Memory B cell (primary cell): ENCODE measurements at regions not wholly inside any gene's neighbourhood (a gene's known extent, or its start where the extent isn't known, plus 50 kb on each side); places are given as distances from the start of the nearest gene placed in this dataset.

ENCODE experiments used
- ATAC-seq: fragments of 150-1000 bp; cut with Tn5 transposase; 2 replicates; pipeline ENCODE4 v1.10.0; 2021; ENCODE audit warnings: low read depth, mild to moderate bottlenecking, moderate library complexity
- DNase-seq, 2 donors: peaks; one replicate each; pipeline ENCODE4 v3.0.0; 2022; ENCODE audit warnings: low spot score in 2 of 2
- H3K27ac Mint-ChIP-seq: one replicate; pipeline ENCODE4 v1.8.0; 2022; ENCODE audit warnings: mild to moderate bottlenecking, moderate library complexity, mixed read lengths
- H3K27me3 Mint-ChIP-seq: one replicate; pipeline ENCODE4 v1.8.0; 2022; ENCODE audit warnings: mixed read lengths
- H3K36me3 Mint-ChIP-seq: one replicate; pipeline ENCODE4 v1.8.0; 2022; ENCODE audit warnings: mild to moderate bottlenecking, mixed read lengths
- H3K4me1 Mint-ChIP-seq: one replicate; pipeline ENCODE4 v1.8.0; 2022; ENCODE audit warnings: mixed read lengths
- H3K4me3 Mint-ChIP-seq: one replicate; pipeline ENCODE4 v1.8.0; 2022; ENCODE audit warnings: mild to moderate bottlenecking, moderate library complexity, mixed read lengths
- H3K9me3 Mint-ChIP-seq: one replicate; pipeline ENCODE4 v1.8.0; 2022; ENCODE audit warnings: mixed read lengths

- DNase-seq (no peak), ATAC-seq (no peak)
- no peaks in the 10 kb centered on the region for H3K36me3 Mint-ChIP-seq
- H3K27ac Mint-ChIP-seq: no peak overlapping the region
- H3K4me1 Mint-ChIP-seq: no peaks in the 10 kb centered on the region
- no peaks in the 10 kb centered on the region for H3K27me3 Mint-ChIP-seq
- H3K4me3 Mint-ChIP-seq: no peak overlapping the region
- H3K9me3 Mint-ChIP-seq: peaks cover 21% of the 10 kb centered on the region
These were observed 262.4 kb upstream of the DAB1 start for GRCh38 chr1:57686306-57686705.

GRCh38 chr1:57683037-57683942 is 259.4 kb upstream of the DAB1 start:
- H3K27ac Mint-ChIP-seq: no peak overlapping the region
- peaks cover 15% of the 10 kb centered on the region for H3K9me3 Mint-ChIP-seq
- H3K4me3 Mint-ChIP-seq: no peak overlapping the region
- ATAC-seq (no peak), DNase-seq (no peak)
- no peaks in the 10 kb centered on the region for H3K36me3 Mint-ChIP-seq
- no peaks in the 10 kb centered on the region for H3K4me1 Mint-ChIP-seq
- H3K27me3 Mint-ChIP-seq: peaks cover 6% of the 10 kb centered on the region

- Mint-ChIP-seq H3K4me1 (no peaks in the 10 kb centered on the region), H3K9me3 (peaks cover 3% of the 10 kb centered on the region), H3K36me3 (no peaks in the 10 kb centered on the region)
These were observed 254.3 kb upstream of the DAB1 start for GRCh38 chr1:57678138-57678537.

GRCh38 chr1:57675776-57676175 is 251.9 kb upstream of the DAB1 start:
- DNase-seq (no peak), ATAC-seq (no peak)
- Mint-ChIP-seq H3K9me3 (peaks cover 2% of the 10 kb centered on the region), H3K27me3 (peaks cover 9% of the 10 kb centered on the region), H3K4me3 (no peak overlapping the region), H3K27ac (no peak overlapping the region), H3K4me1 (no peaks in the 10 kb centered on the region), H3K36me3 (no peaks in the 10 kb centered on the region)

More at GRCh38 chr1:57678138-57678537, 254.3 kb upstream of the DAB1 start:
- peaks cover 8% of the 10 kb centered on the region for H3K27me3 Mint-ChIP-seq
- no peak for ATAC-seq
- no peak for DNase-seq
- no peak overlapping the region for H3K27ac Mint-ChIP-seq
- H3K4me3 Mint-ChIP-seq: no peak overlapping the region

GRCh38 chr1:57674801-57675200 is 250.9 kb upstream of the DAB1 start:
- Mint-ChIP-seq H3K36me3 (no peaks in the 10 kb centered on the region), H3K9me3 (peaks cover 2% of the 10 kb centered on the region), H3K4me1 (no peaks in the 10 kb centered on the region), H3K27me3 (peaks cover 6% of the 10 kb centered on the region), H3K4me3 (no peak overlapping the region), H3K27ac (no peak overlapping the region)
- DNase-seq (no peak), ATAC-seq (no peak)

GRCh38 chr1:57672346-57673140 is 248.7 kb upstream of the DAB1 start:
- Mint-ChIP-seq H3K4me1 (no peaks in the 10 kb centered on the region), H3K36me3 (no peaks in the 10 kb centered on the region), H3K9me3 (peaks cover 2% of the 10 kb centered on the region), H3K27me3 (peaks cover 6% of the 10 kb centered on the region), H3K27ac (no peak overlapping the region), H3K4me3 (no peak overlapping the region)
- DNase-seq (no peak), ATAC-seq (no peak)

- ATAC-seq (no peak), DNase-seq (no peak)
- no peaks in the 10 kb centered on the region for H3K4me1 Mint-ChIP-seq
- no peak overlapping the region for H3K4me3 Mint-ChIP-seq
- peaks cover 4% of the 10 kb centered on the region for H3K9me3 Mint-ChIP-seq
- peaks cover 8% of the 10 kb centered on the region for H3K27me3 Mint-ChIP-seq
- no peak overlapping the region for H3K27ac Mint-ChIP-seq
- H3K36me3 Mint-ChIP-seq: no peaks in the 10 kb centered on the region
These were observed 247.9 kb upstream of the DAB1 start for GRCh38 chr1:57671750-57672149.

- no peak for ATAC-seq
- Mint-ChIP-seq H3K27ac (no peak overlapping the region), H3K4me3 (no peak overlapping the region), H3K9me3 (no peaks in the 10 kb centered on the region), H3K27me3 (no peaks in the 10 kb centered on the region), H3K4me1 (no peaks in the 10 kb centered on the region), H3K36me3 (no peaks in the 10 kb centered on the region)
- DNase-seq: no peak
These were observed 235.9 kb upstream of the DAB1 start for GRCh38 chr1:57659804-57660203.

GRCh38 chr1:57655161-57655560 is 231.3 kb upstream of the DAB1 start:
- Mint-ChIP-seq H3K36me3 (no peaks in the 10 kb centered on the region), H3K4me3 (no peak overlapping the region), H3K27ac (no peak overlapping the region), H3K9me3 (no peaks in the 10 kb centered on the region), H3K4me1 (no peaks in the 10 kb centered on the region), H3K27me3 (no peaks in the 10 kb centered on the region)
- DNase-seq (no peak), ATAC-seq (no peak)

GRCh38 chr1:57644667-57645066 is 220.8 kb upstream of the DAB1 start:
- ATAC-seq (no peak), DNase-seq (no peak)
- Mint-ChIP-seq H3K9me3 (no peaks in the 10 kb centered on the region), H3K4me1 (no peaks in the 10 kb centered on the region), H3K36me3 (no peaks in the 10 kb centered on the region), H3K27me3 (peaks cover 2% of the 10 kb centered on the region), H3K27ac (no peak overlapping the region), H3K4me3 (no peak overlapping the region)

- no peaks in the 10 kb centered on the region for H3K36me3 Mint-ChIP-seq
- H3K27me3 Mint-ChIP-seq: peaks cover 8% of the 10 kb centered on the region
- no peaks in the 10 kb centered on the region for H3K4me1 Mint-ChIP-seq
- ATAC-seq (no peak), DNase-seq (no peak)
- no peak overlapping the region for H3K4me3 Mint-ChIP-seq
- H3K27ac Mint-ChIP-seq: no peak overlapping the region
- peaks cover 2% of the 10 kb centered on the region for H3K9me3 Mint-ChIP-seq
These were observed 214.4 kb upstream of the DAB1 start for GRCh38 chr1:57638239-57638638.

GRCh38 chr1:57637155-57637554 is 213.3 kb upstream of the DAB1 start:
- no peak overlapping the region for H3K4me3 Mint-ChIP-seq
- no peak for DNase-seq
- no peak for ATAC-seq
- H3K27ac Mint-ChIP-seq: no peak overlapping the region
- H3K9me3 Mint-ChIP-seq: peaks cover 2% of the 10 kb centered on the region
- H3K36me3 Mint-ChIP-seq: no peaks in the 10 kb centered on the region
- H3K27me3 Mint-ChIP-seq: peaks cover 13% of the 10 kb centered on the region
- no peaks in the 10 kb centered on the region for H3K4me1 Mint-ChIP-seq

GRCh38 chr1:57633881-57634280 is 210.0 kb upstream of the DAB1 start:
- Mint-ChIP-seq H3K36me3 (no peaks in the 10 kb centered on the region), H3K4me3 (no peak overlapping the region), H3K4me1 (no peaks in the 10 kb centered on the region), H3K27ac (no peak overlapping the region), H3K27me3 (peaks cover 11% of the 10 kb centered on the region), H3K9me3 (peaks cover 2% of the 10 kb centered on the region)
- DNase-seq (no peak), ATAC-seq (no peak)

- Mint-ChIP-seq H3K27me3 (peaks cover 7% of the 10 kb centered on the region), H3K27ac (no peak overlapping the region), H3K36me3 (no peaks in the 10 kb centered on the region), H3K9me3 (no peaks in the 10 kb centered on the region), H3K4me1 (no peaks in the 10 kb centered on the region), H3K4me3 (no peak overlapping the region)
- DNase-seq: no peak
- no peak for ATAC-seq
These were observed 209.2 kb upstream of the DAB1 start for GRCh38 chr1:57633056-57633455.
